GM12878 (cell line): ENCODE measurements at regions not wholly inside any gene's neighbourhood (a gene's known extent, or its start where the extent isn't known, plus 50 kb on each side); places are given as distances from the start of the nearest gene placed in this dataset.

Experiments used
- ATAC-seq: fragments of 200-7000 bp; cut with Tn5 transposase; 3 replicates; pipeline ENCODE4 v1.9.1; 2020; ENCODE audit warnings: mild to moderate bottlenecking, moderate library complexity
- BruUV-seq: library from RNA; stranded (reverse); fragments of 400-500 nt; replicated peaks from 2 replicates; lab custom pipeline; 2021; lab: Mats Ljungman, UMichigan
- CTCF ChIA-PET: fragments of 300-600 bp; sonication (Branson Sonifier 250); formaldehyde crosslinking; extraction: SDS; loops from one replicate; lab custom pipeline; 2021; ENCODE audit warnings: inconsistent platforms; lab: Yijun Ruan, JAX
- POLR2A ChIA-PET: fragments of 350-600 bp; formaldehyde crosslinking; extraction: SDS; loops from one replicate; lab custom pipeline; 2021; ENCODE audit warnings: inconsistent platforms; lab: Charles Lee
- RAD21 ChIA-PET: fragments of 300-600 bp; sonication (Branson Sonifier 250); formaldehyde crosslinking; loops from one replicate; lab custom pipeline; 2023; ENCODE audit warnings: antibody characterized with exemption; ENCODE audit not compliant: unreplicated experiment; lab: Charles Lee
- SMC1A ChIA-PET: fragments of 300-600 bp; sonication (Branson Sonifier 250); formaldehyde crosslinking; loops from one replicate; lab custom pipeline; 2023; ENCODE audit not compliant: unreplicated experiment, uncharacterized antibody; lab: Charles Lee
- DNase-seq: peaks from one replicate; pipeline ENCODE4 v3.0.0-alpha.2; 2011; ENCODE audit warnings: low read depth, low spot score
- FAIRE-seq: peaks from 3 replicates; lab custom pipeline; 2011; peaks lifted over from hg19 to GRCh38; lab: Jason Lieb, UNC
- H2AFZ ChIP-seq: 2 replicates; pipeline ENCODE4 v1.6.0; 2011; ENCODE audit warnings: low read depth, low read length, control low read depth; ENCODE audit not compliant: control insufficient read depth
- H3K27ac ChIP-seq: 2 replicates; pipeline ENCODE4 v1.5.1; 2011; ENCODE audit warnings: control low read depth; ENCODE audit not compliant: control insufficient read depth, insufficient read depth
- H3K27me3 ChIP-seq, 2 experiments: replicated peaks in 1 of 2; 2 replicates each; pipeline versions ENCODE4 v1.6.0 to v1.6.1; 2011; ENCODE audit warnings: low read length in 1 of 2; ENCODE audit not compliant: control insufficient read depth in 2 of 2, insufficient read depth in 2 of 2
- H3K36me3 ChIP-seq, 2 experiments: 2 replicates each; pipeline ENCODE4 v1.5.1; 2011; ENCODE audit warnings: low read length in 1 of 2; ENCODE audit not compliant: control insufficient read depth in 2 of 2, insufficient read depth in 2 of 2
- H3K4me1 ChIP-seq: 2 replicates; pipeline ENCODE4 v1.6.1; 2011; ENCODE audit warnings: mild to moderate bottlenecking, low read length, moderate library complexity, mixed read lengths; ENCODE audit not compliant: control insufficient read depth, insufficient read depth
- H3K4me2 ChIP-seq: 2 replicates; pipeline ENCODE4 v1.6.0; 2011; ENCODE audit warnings: control low read depth; ENCODE audit not compliant: control insufficient read depth, insufficient read depth
- H3K4me3 ChIP-seq: fragments of 200-600 bp; sonication (generic); 2 replicates; pipeline ENCODE4 v1.5.1; 2016
- H3K79me2 ChIP-seq: 2 replicates; pipeline ENCODE4 v1.6.0; 2011; ENCODE audit warnings: low read length; ENCODE audit not compliant: control insufficient read depth, insufficient read depth
- H3K9ac ChIP-seq: 2 replicates; pipeline ENCODE4 v1.8.0; 2011; ENCODE audit warnings: low read length, control low read depth, mixed read lengths; ENCODE audit not compliant: control insufficient read depth, insufficient read depth
- H3K9me3 ChIP-seq: replicated peaks from 3 replicates; pipeline ENCODE4 v1.5.1; 2011; ENCODE audit warnings: mild to moderate bottlenecking, low read length; ENCODE audit not compliant: control insufficient read depth, insufficient read depth
- H4K20me1 ChIP-seq: 2 replicates; pipeline ENCODE4 v1.6.0; 2011; ENCODE audit not compliant: control insufficient read depth, insufficient read depth
- BCL3 ChIP-seq: IDR thresholded peaks from 2 replicates; pipeline ENCODE4 v1.6.1; 2011; ENCODE audit warnings: borderline replicate concordance, low read depth, mild to moderate bottlenecking, moderate library complexity, low read length; ENCODE audit not compliant: insufficient read depth, poor library complexity, severe bottlenecking
- BCLAF1 ChIP-seq: fragments of 450-650 bp; IDR thresholded peaks from 2 replicates; pipeline ENCODE4 v1.6.1; 2017; ENCODE audit warnings: antibody characterized with exemption, mild to moderate bottlenecking, moderate library complexity
- CUX1 ChIP-seq: IDR thresholded peaks from 2 replicates; pipeline ENCODE4 v1.6.1; 2012; ENCODE audit warnings: improper control_type of control experiment, low read depth, low read length; ENCODE audit not compliant: insufficient replicate concordance
- DPF2 ChIP-seq: fragments of 450-650 bp; IDR thresholded peaks from 2 replicates; pipeline ENCODE4 v1.6.1; 2017; ENCODE audit warnings: mild to moderate bottlenecking
- FOXM1 ChIP-seq: IDR thresholded peaks from 2 replicates; pipeline ENCODE4 v1.6.1; 2012; ENCODE audit warnings: low read depth, mild to moderate bottlenecking, inconsistent platforms, low read length, moderate library complexity
- MEF2A ChIP-seq: IDR thresholded peaks from 2 replicates; pipeline ENCODE4 v1.6.1; 2011; ENCODE audit warnings: low read depth, mild to moderate bottlenecking, low read length, moderate library complexity; ENCODE audit not compliant: insufficient read depth
- MYB ChIP-seq: fragments of 150-350 bp; IDR thresholded peaks from 2 replicates; pipeline ENCODE4 v1.6.1; 2014; ENCODE audit warnings: mild to moderate bottlenecking, low read depth, low read length, borderline replicate concordance
- NRF1 ChIP-seq: conservative IDR thresholded peaks from 2 replicates; pipeline ENCODE4 v1.6.1; 2011; ENCODE audit warnings: mild to moderate bottlenecking, low read depth, low read length, improper control_type of control experiment
- PBX3 ChIP-seq: IDR thresholded peaks from 2 replicates; pipeline ENCODE4 v1.6.1; 2011; ENCODE audit warnings: mild to moderate bottlenecking, low read depth, low read length, moderate library complexity; ENCODE audit not compliant: insufficient replicate concordance
- RAD21 ChIP-seq: IDR thresholded peaks from 2 replicates; pipeline ENCODE4 v1.6.1; 2011; ENCODE audit warnings: mild to moderate bottlenecking, low read depth, low read length, moderate library complexity; ENCODE audit not compliant: insufficient read depth
- RBBP5 ChIP-seq: fragments of 200-600 bp; sonication (generic); conservative IDR thresholded peaks from 2 replicates; pipeline ENCODE4 v1.6.1; 2016
- STAT1 ChIP-seq: fragments of 450-650 bp; conservative IDR thresholded peaks from 2 replicates; pipeline ENCODE4 v1.6.1; 2014; ENCODE audit warnings: antibody characterized with exemption, mild to moderate bottlenecking
- STAT3 ChIP-seq: IDR thresholded peaks from 2 replicates; pipeline ENCODE4 v1.6.1; 2011; ENCODE audit warnings: low read depth, low read length, improper control_type of control experiment
- WGBS: methylation state at CpG from one replicate; pipeline ENCODE4 v1.1.6; 2016; ENCODE audit warnings: low lambda C conversion rate; ENCODE audit not compliant: insufficient replicate concordance, insufficient coverage; ENCODE audit errors: missing lambda C conversion rate; 5-methylcytosine and 5-hydroxymethylcytosine counted together
- in situ Hi-C: fragments of 300-500 bp; cut with MboI; formaldehyde crosslinking; loops from 9 replicates; pipeline ENCODE4 v1.14.3; 2018; ENCODE audit warnings: mixed read lengths
- intact Hi-C: fragments of 100-400 bp; cut with micrococcal nuclease; formaldehyde crosslinking; loops from one replicate; pipeline ENCODE4 v1.14.2; 2022; ENCODE audit not compliant: unreplicated experiment

GRCh38 chr7:9502269-9502668 lies 1068.9 kb downstream of the NXPH1 start (continued):
- no peak for TF ChIP-seq PBX3
- no peak for TF ChIP-seq MEF2A
- no peak for TF ChIP-seq DPF2
- no peak for TF ChIP-seq STAT1
- TF ChIP-seq RBBP5, result no peak

GRCh38 chr7:9504678-9505077 lies 1071.3 kb downstream of the NXPH1 start:
- in situ Hi-C loops (no loop called here), intact Hi-C loops (no loop called here)
- Histone ChIP-seq H3K9me3 (no peaks in the 10 kb centered on the region), H3K27me3 (no peaks in the 10 kb centered on the region), H3K4me1 (no peaks in the 10 kb centered on the region), H3K4me3 (no peak overlapping the region), H3K4me2 (no peak overlapping the region), H3K27ac (no peak overlapping the region), H4K20me1 (no peaks in the 10 kb centered on the region), H3K36me3 (no peaks in the 10 kb centered on the region), H3K79me2 (no peaks in the 10 kb centered on the region), H3K9ac (no peak overlapping the region), H2AFZ (no peak overlapping the region)
- ChIA-PET RAD21 (no interaction called here), SMC1A (no interaction called here), POLR2A (no interaction called here), CTCF (no interaction called here)
- FAIRE-seq, result no peak
- ATAC-seq, result no peak
- no TSS peak for BruUV-seq
- DNase-seq, result no peak
- 0% methylated on average over 2 of the region's 2 CpGs for WGBS
- no peak for TF ChIP-seq RAD21
- TF ChIP-seq MYB, result no peak
- no peak for TF ChIP-seq BCLAF1
- TF ChIP-seq NRF1, result no peak
- no peak for TF ChIP-seq CUX1
- no peak for TF ChIP-seq BCL3
- TF ChIP-seq FOXM1, result no peak
- TF ChIP-seq STAT3, result no peak
